ENCODE measurements at regions not wholly inside any gene's neighbourhood (a gene's known extent, or its start where the extent isn't known, plus 50 kb on each side); places are given as distances from the start of the nearest gene placed in this dataset.

DNA sequence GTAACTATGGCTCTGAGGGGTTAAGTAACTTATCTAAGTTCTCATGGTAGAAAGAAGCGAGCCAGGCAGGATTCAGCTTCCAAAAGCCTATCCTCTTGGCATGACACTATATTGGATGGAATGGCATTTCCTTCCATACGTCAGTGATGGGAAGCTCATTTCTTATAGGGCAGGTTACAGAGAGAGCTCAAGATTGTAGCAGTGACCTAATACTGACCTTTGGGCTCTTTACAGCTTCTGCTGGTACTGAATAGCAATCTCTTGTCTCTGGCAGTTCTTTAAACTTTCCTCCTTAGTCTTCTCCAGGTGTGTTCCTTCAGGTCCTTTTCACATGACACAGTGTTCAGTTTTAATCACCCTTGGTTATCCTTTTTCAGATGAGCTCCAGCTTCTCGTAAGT lies 133.0 kb downstream of the HRH4 start:
- no peaks in the 10 kb centered on the region for H3K79me2 ChIP-seq (ENCODE audit: insufficient read depth, low read length)
- H3F3A ChIP-seq (ENCODE audit: insufficient read depth) = no peaks in the 10 kb centered on the region
- no peaks in the 10 kb centered on the region for H3K27me3 ChIP-seq (ENCODE audit: low read length)
- no peaks in the 10 kb centered on the region for H3K36me3 ChIP-seq (ENCODE audit: low read length)
- no peak overlapping the region for H2AFZ ChIP-seq (ENCODE audit: low read depth, low read length, severe bottlenecking)
- no peak overlapping the region for H3K9ac ChIP-seq (ENCODE audit: low read length)
- no peak for TF ChIP-seq EZH2phosphoT487 (conservative IDR thresholded peaks at IDR 0.05; ENCODE audit: low read length)
- TF ChIP-seq, protein P1, sequence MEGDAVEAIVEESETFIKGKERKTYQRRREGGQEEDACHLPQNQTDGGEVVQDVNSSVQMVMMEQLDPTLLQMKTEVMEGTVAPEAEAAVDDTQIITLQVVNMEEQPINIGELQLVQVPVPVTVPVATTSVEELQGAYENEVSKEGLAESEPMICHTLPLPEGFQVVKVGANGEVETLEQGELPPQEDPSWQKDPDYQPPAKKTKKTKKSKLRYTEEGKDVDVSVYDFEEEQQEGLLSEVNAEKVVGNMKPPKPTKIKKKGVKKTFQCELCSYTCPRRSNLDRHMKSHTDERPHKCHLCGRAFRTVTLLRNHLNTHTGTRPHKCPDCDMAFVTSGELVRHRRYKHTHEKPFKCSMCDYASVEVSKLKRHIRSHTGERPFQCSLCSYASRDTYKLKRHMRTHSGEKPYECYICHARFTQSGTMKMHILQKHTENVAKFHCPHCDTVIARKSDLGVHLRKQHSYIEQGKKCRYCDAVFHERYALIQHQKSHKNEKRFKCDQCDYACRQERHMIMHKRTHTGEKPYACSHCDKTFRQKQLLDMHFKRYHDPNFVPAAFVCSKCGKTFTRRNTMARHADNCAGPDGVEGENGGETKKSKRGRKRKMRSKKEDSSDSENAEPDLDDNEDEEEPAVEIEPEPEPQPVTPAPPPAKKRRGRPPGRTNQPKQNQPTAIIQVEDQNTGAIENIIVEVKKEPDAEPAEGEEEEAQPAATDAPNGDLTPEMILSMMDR (IDR thresholded peaks at IDR 0.05; ENCODE audit: insufficient read depth, low read length, poor library complexity, severe bottlenecking) = no peak
- H3K4me2 ChIP-seq (ENCODE audit: low read depth, low read length, poor library complexity, severe bottlenecking) = no peak overlapping the region
- H3K4me3 ChIP-seq (ENCODE audit: insufficient read depth, low read length, poor library complexity, severe bottlenecking) = no peak overlapping the region
- no peaks in the 10 kb centered on the region for H4K20me1 ChIP-seq (ENCODE audit: low read depth, low read length)
- no peak overlapping the region for H3K27ac ChIP-seq (ENCODE audit: low read depth, low read length)
- no peaks in the 10 kb centered on the region for H3K9me2 ChIP-seq (replicated peaks; ENCODE audit: insufficient read depth, low read length)
- no peaks in the 10 kb centered on the region for H3K9me3 ChIP-seq (ENCODE audit: insufficient read depth, low read length)

DNA sequence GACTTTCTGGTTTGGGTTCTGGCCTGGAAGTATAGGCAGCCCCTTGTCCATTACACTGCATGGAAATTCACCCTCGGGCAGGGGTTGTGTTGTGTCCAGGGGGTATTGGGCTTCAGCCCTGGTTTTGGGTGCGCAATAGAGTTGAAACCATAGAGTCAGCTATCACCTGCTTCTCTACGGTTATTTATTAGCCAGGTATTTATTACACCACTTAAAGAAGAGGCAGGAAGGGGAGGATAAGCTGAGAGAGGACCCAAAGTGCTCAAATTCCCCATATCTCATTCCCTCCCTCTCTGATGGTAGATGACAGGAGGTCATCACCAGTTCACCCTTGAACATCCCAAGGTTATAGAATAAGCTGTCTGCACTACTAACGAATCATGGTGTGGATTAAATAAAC lies 133.4 kb downstream of the HRH4 start:
- Histone ChIP-seq H3K9ac (ENCODE audit: low read length) (no peak overlapping the region), H3K27ac (ENCODE audit: low read depth, low read length) (no peak overlapping the region), H3K9me3 (ENCODE audit: insufficient read depth, low read length) (no peaks in the 10 kb centered on the region), H3K27me3 (ENCODE audit: low read length) (no peaks in the 10 kb centered on the region), H2AFZ (ENCODE audit: low read depth, low read length, severe bottlenecking) (no peak overlapping the region), H3K79me2 (ENCODE audit: insufficient read depth, low read length) (no peaks in the 10 kb centered on the region), H3K4me3 (ENCODE audit: insufficient read depth, low read length, poor library complexity, severe bottlenecking) (no peak overlapping the region), H3K36me3 (ENCODE audit: low read length) (no peaks in the 10 kb centered on the region), H3F3A (ENCODE audit: insufficient read depth) (no peaks in the 10 kb centered on the region), H4K20me1 (ENCODE audit: low read depth, low read length) (no peaks in the 10 kb centered on the region), H3K9me2 (replicated peaks; ENCODE audit: insufficient read depth, low read length) (no peaks in the 10 kb centered on the region), H3K4me2 (ENCODE audit: low read depth, low read length, poor library complexity, severe bottlenecking) (no peak overlapping the region)
- TF ChIP-seq EZH2phosphoT487 (conservative IDR thresholded peaks at IDR 0.05; ENCODE audit: low read length) = no peak
- TF ChIP-seq, protein P1 (IDR thresholded peaks at IDR 0.05; ENCODE audit: insufficient read depth, low read length, poor library complexity, severe bottlenecking) = no peak

DNA sequence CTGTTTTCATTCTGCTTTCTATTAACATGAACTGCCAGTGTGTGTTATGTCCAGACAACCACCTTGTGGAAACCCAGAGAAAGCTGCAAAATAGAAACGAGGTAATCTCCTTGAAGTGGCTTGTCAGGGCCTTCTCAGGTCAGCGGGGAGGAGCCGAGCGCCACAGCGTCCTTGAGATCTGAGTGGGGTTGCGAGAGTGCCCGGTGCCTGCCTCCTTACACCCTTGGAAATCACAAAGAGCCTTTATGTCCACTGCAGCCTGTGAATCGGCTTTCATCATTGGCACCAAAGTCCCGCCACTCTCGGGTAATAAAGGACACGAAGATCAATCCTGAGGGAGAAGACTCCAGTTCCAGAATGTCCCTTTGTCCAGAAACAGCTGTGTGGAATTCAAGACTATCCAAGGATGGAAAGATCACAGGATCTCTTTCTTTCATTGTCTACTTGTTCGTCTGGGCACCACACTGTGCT lies 135.2 kb downstream of the HRH4 start:
- TF ChIP-seq, protein P1 (IDR thresholded peaks at IDR 0.05; ENCODE audit: insufficient read depth, low read length, poor library complexity, severe bottlenecking) = no peak
- TF ChIP-seq EZH2phosphoT487 (conservative IDR thresholded peaks at IDR 0.05; ENCODE audit: low read length) = no peak
- Histone ChIP-seq H3K36me3 (ENCODE audit: low read length) (no peaks in the 10 kb centered on the region), H3K27me3 (ENCODE audit: low read length) (no peaks in the 10 kb centered on the region), H2AFZ (ENCODE audit: low read depth, low read length, severe bottlenecking) (no peak overlapping the region), H3K9me2 (replicated peaks; ENCODE audit: insufficient read depth, low read length) (no peaks in the 10 kb centered on the region), H3K9ac (ENCODE audit: low read length) (no peak overlapping the region), H3K4me2 (ENCODE audit: low read depth, low read length, poor library complexity, severe bottlenecking) (no peak overlapping the region), H4K20me1 (ENCODE audit: low read depth, low read length) (no peaks in the 10 kb centered on the region), H3K79me2 (ENCODE audit: insufficient read depth, low read length) (no peaks in the 10 kb centered on the region), H3K27ac (ENCODE audit: low read depth, low read length) (no peak overlapping the region), H3F3A (ENCODE audit: insufficient read depth) (no peaks in the 10 kb centered on the region), H3K4me3 (ENCODE audit: insufficient read depth, low read length, poor library complexity, severe bottlenecking) (no peak overlapping the region), H3K9me3 (ENCODE audit: insufficient read depth, low read length) (no peaks in the 10 kb centered on the region)
